Calu3 (cell line): ENCODE measurements at regions not wholly inside any gene's neighbourhood (a gene's known extent, or its start where the extent isn't known, plus 50 kb on each side); places are given as distances from the start of the nearest gene placed in this dataset.

Experiments used
- BruUV-seq: library from RNA; stranded (reverse); fragments of 400-500 nt; replicated peaks from 2 replicates; lab custom pipeline; 2021; lab: Mats Ljungman, UMichigan
- CTCF ChIA-PET: fragments of 300-600 bp; sonication (Branson Sonifier 250); formaldehyde crosslinking; loops from one replicate; lab custom pipeline; 2022; ENCODE audit warnings: antibody characterized with exemption; lab: Charles Lee
- DNase-seq: peaks from one replicate; pipeline ENCODE4 v3.0.0; 2022
- H3K27ac Mint-ChIP-seq: one replicate; pipeline ENCODE4 v1.8.0; 2022; ENCODE audit warnings: mixed read lengths; ENCODE audit not compliant: unreplicated experiment
- H3K27me3 Mint-ChIP-seq: one replicate; pipeline ENCODE4 v1.8.0; 2022; ENCODE audit warnings: mixed read lengths; ENCODE audit not compliant: unreplicated experiment
- H3K36me3 Mint-ChIP-seq: one replicate; pipeline ENCODE4 v1.8.0; 2022; ENCODE audit warnings: mild to moderate bottlenecking, moderate library complexity, mixed read lengths; ENCODE audit not compliant: insufficient read depth, unreplicated experiment
- H3K4me1 Mint-ChIP-seq: one replicate; pipeline ENCODE4 v1.8.0; 2022; ENCODE audit warnings: mild to moderate bottlenecking, low read depth, mixed read lengths; ENCODE audit not compliant: unreplicated experiment
- H3K4me3 Mint-ChIP-seq: one replicate; pipeline ENCODE4 v1.8.0; 2022; ENCODE audit warnings: mild to moderate bottlenecking, low read depth, moderate library complexity, mixed read lengths; ENCODE audit not compliant: unreplicated experiment
- H3K9me3 Mint-ChIP-seq: one replicate; pipeline ENCODE4 v1.8.0; 2022; ENCODE audit warnings: low read depth, mixed read lengths; ENCODE audit not compliant: unreplicated experiment
- CTCF ChIP-seq: fragments of 200-600 bp; IDR thresholded peaks from one replicate; pipeline ENCODE4 v1.8.0; 2022; ENCODE audit warnings: antibody characterized with exemption; ENCODE audit not compliant: unreplicated experiment
- intact Hi-C: fragments of 100-400 bp; cut with micrococcal nuclease; formaldehyde crosslinking; loops from one replicate; pipeline ENCODE4 v1.10.0; 2022; ENCODE audit not compliant: unreplicated experiment

GRCh38 chr17:72397687-72398086 is 276.9 kb downstream of the SOX9 start:
- no peaks in the 10 kb centered on the region for H3K27me3 Mint-ChIP-seq
- BruUV-seq, result no TSS peak
- no peak for TF ChIP-seq CTCF
- DNase-seq, result no peak
- peak overlapping the region; percentile 85 for H3K27ac Mint-ChIP-seq
- intact Hi-C loops, result no loop called here
- peaks cover 76% of the 10 kb centered on the region for H3K36me3 Mint-ChIP-seq
- peaks cover 4% of the 10 kb centered on the region for H3K9me3 Mint-ChIP-seq
- H3K4me1 Mint-ChIP-seq, result peaks cover 62% of the 10 kb centered on the region
- peak overlapping the region; percentile 14 for H3K4me3 Mint-ChIP-seq
- CTCF ChIA-PET, result no interaction called here

- BruUV-seq, result no TSS peak
- peaks cover 75% of the 10 kb centered on the region for H3K36me3 Mint-ChIP-seq
- H3K9me3 Mint-ChIP-seq, result peaks cover 4% of the 10 kb centered on the region
- no peak overlapping the region for H3K4me3 Mint-ChIP-seq
- no peaks in the 10 kb centered on the region for H3K27me3 Mint-ChIP-seq
- intact Hi-C loops, result no loop called here
- TF ChIP-seq CTCF, result no peak
- peak overlapping the region; percentile 44 for H3K27ac Mint-ChIP-seq
- DNase-seq, result no peak
- peaks cover 61% of the 10 kb centered on the region for H3K4me1 Mint-ChIP-seq
- CTCF ChIA-PET, result no interaction called here
These were observed 278.3 kb downstream of the SOX9 start for GRCh38 chr17:72399023-72399607.

GRCh38 chr17:72399608-72400487 is 279.0 kb downstream of the SOX9 start:
- no TSS peak for BruUV-seq
- Mint-ChIP-seq H3K36me3 (peaks cover 71% of the 10 kb centered on the region), H3K4me3 (no peak overlapping the region), H3K27me3 (no peaks in the 10 kb centered on the region), H3K9me3 (peaks cover 4% of the 10 kb centered on the region), H3K27ac (peak overlapping the region; percentile 44), H3K4me1 (peaks cover 59% of the 10 kb centered on the region)
- DNase-seq, result no peak
- intact Hi-C loops, result no loop called here
- no peak for TF ChIP-seq CTCF
- CTCF ChIA-PET, result no interaction called here

- H3K27me3 Mint-ChIP-seq, result no peaks in the 10 kb centered on the region
- CTCF ChIA-PET, result no interaction called here
- no TSS peak for BruUV-seq
- H3K27ac Mint-ChIP-seq, result no peak overlapping the region
- peaks cover 61% of the 10 kb centered on the region for H3K4me1 Mint-ChIP-seq
- H3K9me3 Mint-ChIP-seq, result peaks cover 4% of the 10 kb centered on the region
- no peak for DNase-seq
- intact Hi-C loops, result no loop called here
- peaks cover 71% of the 10 kb centered on the region for H3K36me3 Mint-ChIP-seq
- no peak for TF ChIP-seq CTCF
- no peak overlapping the region for H3K4me3 Mint-ChIP-seq
These were observed 279.6 kb downstream of the SOX9 start for GRCh38 chr17:72400488-72400827.
